Heart left ventricle (tissue), 16 donors: ENCODE measurements at regions not wholly inside any gene's neighbourhood (a gene's known extent, or its start where the extent isn't known, plus 50 kb on each side); places are given as distances from the start of the nearest gene placed in this dataset.

Experiments used
- ATAC-seq, 4 donors: fragments of 200-7000 bp; cut with Tn5 transposase; one replicate each; pipeline ENCODE4 v1.9.1; 2020 to 2022; ENCODE audit warnings: moderate library complexity in 4 of 4, mild to moderate bottlenecking in 3 of 4, moderate number of reproducible peaks in 1 of 4
- DNase-seq, 5 donors: peaks; one replicate each; pipeline ENCODE4 v3.0.0-alpha.2; 2020
- H3K27ac ChIP-seq, 12 donors: fragments of 200-600 bp; sonication (generic) in 4 of 12; one replicate each; pipeline versions ENCODE4 v1.5.0 to v1.8.0; 2016 to 2022; ENCODE audit warnings: mild to moderate bottlenecking in 2 of 12
- H3K27me3 ChIP-seq, 9 donors: fragments of 200-600 bp; sonication (generic) in 2 of 9; one replicate each; pipeline versions ENCODE4 v1.5.1 to v1.8.0; 2016 to 2022; ENCODE audit warnings: mild to moderate bottlenecking in 3 of 9
- H3K36me3 ChIP-seq, 9 donors: fragments of 200-600 bp; sonication (generic) in 2 of 9; one replicate each; pipeline versions ENCODE4 v1.5.0 to v1.8.0; 2018 to 2022; ENCODE audit warnings: mild to moderate bottlenecking in 2 of 9
- H3K4me1 ChIP-seq, 12 donors: fragments of 200-600 bp; sonication (generic) in 4 of 12; one replicate each; pipeline versions ENCODE4 v1.5.0 to v1.8.0; 2016 to 2022; ENCODE audit warnings: mild to moderate bottlenecking in 3 of 12
- H3K4me3 ChIP-seq, 12 donors: fragments of 200-600 bp; sonication (generic) in 4 of 12; one replicate each; pipeline versions ENCODE4 v1.5.0 to v1.8.0; 2017 to 2022; ENCODE audit warnings: mild to moderate bottlenecking in 9 of 12, moderate library complexity in 4 of 12
- H3K9me3 ChIP-seq, 12 donors: fragments of 200-600 bp; sonication (generic) in 4 of 12; one replicate each; pipeline versions ENCODE4 v1.5.0 to v1.8.0; 2016 to 2022; ENCODE audit warnings: mild to moderate bottlenecking in 1 of 12
- POLR2A ChIP-seq, 2 donors: fragments of 450-650 bp; IDR thresholded peaks; one replicate each; pipeline ENCODE4 v1.6.1; 2017; ENCODE audit warnings: antibody characterized with exemption in 2 of 2, mild to moderate bottlenecking in 2 of 2, moderate library complexity in 2 of 2
- WGBS, 4 donors: extraction: QIAGEN DNeasy Blood & Tissue Kit in 2 of 4; methylation state at CpG; one replicate each; pipeline versions ENCODE4 v1.1.5 to v1.1.7; 2013 to 2018; 5-methylcytosine and 5-hydroxymethylcytosine counted together
- intact Hi-C, 10 donors: fragments of 100-400 bp; cut with DNase I; formaldehyde crosslinking; loops; one replicate each; pipeline versions ENCODE4 v1.11.1 to v1.14.2; 2022
- TF ChIP-seq, protein P1 (sequence below), 12 donors: fragments of 200-600 bp; sonication (generic) in 4 of 12; IDR thresholded peaks; one replicate each; pipeline versions ENCODE4 v1.5.0 to v1.8.0; 2018 to 2022; ENCODE audit warnings: antibody characterized with exemption in 12 of 12, mild to moderate bottlenecking in 5 of 12
- donor health status: ischemic (EF 13 %, LVEDD 7.1; RV severe dilation, severe dysfunction).
- donor health status: healthy with polysubstance abuse.
- donor health status: DM: no; HTN: yes; CAD: no.
- donor health status: DM: no; HTN: no; CAD: no.
- donor health status: ischemic (EF 25% LVEDD 6.9; RV normal size, moderate dysfunction).
- donor health status: ischemic (EF 25% LVEDD 5.7; RV mildly dilated, moderate dysfunction).
- donor health status: healthy.
- donor health status: DM: yes; HTN: yes; CAD: no.
- donor health status: ischemic (EF 35%, LVEDD 5.7; RV mildly dilated, moderate dysfunction).
- donor health status: nonischemic (EF 11% LVEDD 7.7; RV severe dilation, severe dysfunction).
- donor health status: DM: yes; HTN: yes; CAD: no.
- donor health status: PGD.
- donor health status: ischemic (EF 29% LVEDD 5.4; RV normal size, mild dysfunction).
- donor health status: nonischemic (EF 23%, LVEDD 6.1; RV moderate dilation, normal function).

DNA sequence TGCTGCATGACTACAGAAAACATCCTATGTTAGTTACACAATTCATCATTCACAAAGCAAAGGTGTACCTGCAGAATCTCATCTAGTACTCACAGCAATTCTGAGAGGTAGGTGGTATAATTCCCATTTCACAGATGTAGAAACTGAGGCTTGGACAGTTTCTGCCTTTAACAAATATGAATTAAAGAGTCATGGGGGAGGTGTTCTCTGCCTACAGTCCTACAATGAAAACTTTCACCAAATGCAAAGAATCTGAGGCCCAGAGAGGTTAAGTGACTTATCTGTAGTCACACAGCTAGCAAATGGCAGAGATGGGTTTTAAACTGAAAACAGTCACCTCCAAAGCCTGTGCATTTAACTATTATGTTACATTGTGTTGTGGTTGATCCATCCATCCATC is 171.6 kb upstream of the WSCD2 start:
- Histone ChIP-seq H3K4me1 (no peaks in the 10 kb centered on the region), H3K9me3 (peaks cover 0 to 5% (median 0%) of the 10 kb centered on the region in 12 donors), H3K4me3 (no peak overlapping the region), H3K36me3 (no peaks in the 10 kb centered on the region), H3K27ac (no peak overlapping the region), H3K27me3 (peaks cover 0 to 15% (median 0%) of the 10 kb centered on the region in 9 donors)
- DNase-seq, result no peak
- no peak for ATAC-seq
- intact Hi-C loops, result no loop called here
- TF ChIP-seq POLR2A (IDR thresholded peaks at IDR 0.05), result no peak
- TF ChIP-seq, protein P1, sequence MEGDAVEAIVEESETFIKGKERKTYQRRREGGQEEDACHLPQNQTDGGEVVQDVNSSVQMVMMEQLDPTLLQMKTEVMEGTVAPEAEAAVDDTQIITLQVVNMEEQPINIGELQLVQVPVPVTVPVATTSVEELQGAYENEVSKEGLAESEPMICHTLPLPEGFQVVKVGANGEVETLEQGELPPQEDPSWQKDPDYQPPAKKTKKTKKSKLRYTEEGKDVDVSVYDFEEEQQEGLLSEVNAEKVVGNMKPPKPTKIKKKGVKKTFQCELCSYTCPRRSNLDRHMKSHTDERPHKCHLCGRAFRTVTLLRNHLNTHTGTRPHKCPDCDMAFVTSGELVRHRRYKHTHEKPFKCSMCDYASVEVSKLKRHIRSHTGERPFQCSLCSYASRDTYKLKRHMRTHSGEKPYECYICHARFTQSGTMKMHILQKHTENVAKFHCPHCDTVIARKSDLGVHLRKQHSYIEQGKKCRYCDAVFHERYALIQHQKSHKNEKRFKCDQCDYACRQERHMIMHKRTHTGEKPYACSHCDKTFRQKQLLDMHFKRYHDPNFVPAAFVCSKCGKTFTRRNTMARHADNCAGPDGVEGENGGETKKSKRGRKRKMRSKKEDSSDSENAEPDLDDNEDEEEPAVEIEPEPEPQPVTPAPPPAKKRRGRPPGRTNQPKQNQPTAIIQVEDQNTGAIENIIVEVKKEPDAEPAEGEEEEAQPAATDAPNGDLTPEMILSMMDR (IDR thresholded peaks at IDR 0.05), result no peak

GRCh38 chr12:107963635-107964034 is 165.5 kb upstream of the WSCD2 start:
- no peak overlapping the region for H3K27ac ChIP-seq
- DNase-seq (no peak), ATAC-seq (no peak)
- H3K27me3 ChIP-seq, result peaks cover 0 to 3% (median 0%) of the 10 kb centered on the region in 9 donors
- no peaks in the 10 kb centered on the region for H3K36me3 ChIP-seq
- WGBS, 4 donors, result 62 to 75% (median 67%) methylated on average over 6 of the region's 6 CpGs
- H3K9me3 ChIP-seq, result no peaks in the 10 kb centered on the region
- H3K4me3 ChIP-seq, result no peak overlapping the region
- intact Hi-C loops, result no loop called here
- H3K4me1 ChIP-seq, result no peaks in the 10 kb centered on the region
- no peak for TF ChIP-seq POLR2A (IDR thresholded peaks at IDR 0.05)
- TF ChIP-seq, protein P1 (IDR thresholded peaks at IDR 0.05), result no peak

- intact Hi-C loops, result no loop called here
- no peak for TF ChIP-seq POLR2A (IDR thresholded peaks at IDR 0.05)
- TF ChIP-seq, protein P1 (IDR thresholded peaks at IDR 0.05), result no peak
- no peaks in the 10 kb centered on the region for H3K4me1 ChIP-seq
- no peaks in the 10 kb centered on the region for H3K9me3 ChIP-seq
- H3K27me3 ChIP-seq, result peaks cover 0 to 3% (median 0%) of the 10 kb centered on the region in 9 donors
- H3K4me3 ChIP-seq, result no peak overlapping the region
- no peak for DNase-seq
- no peaks in the 10 kb centered on the region for H3K36me3 ChIP-seq
- no peak for ATAC-seq
- no peak overlapping the region for H3K27ac ChIP-seq
- WGBS, 4 donors, result 55 to 64% (median 60%) methylated on average over 4 of the region's 4 CpGs
Observed at GRCh38 chr12:107967170-107967569, 161.9 kb upstream of the WSCD2 start.

- H3K4me3 ChIP-seq, result no peak overlapping the region
- intact Hi-C loops, result no loop called here
- H3K9me3 ChIP-seq, result peaks cover 0 to 16% (median 7%) of the 10 kb centered on the region in 12 donors
- no peak overlapping the region for H3K27ac ChIP-seq
- ATAC-seq (no peak), DNase-seq (no peak)
- TF ChIP-seq, protein P1 (IDR thresholded peaks at IDR 0.05), result no peak
- TF ChIP-seq POLR2A (IDR thresholded peaks at IDR 0.05), result no peak
- no peaks in the 10 kb centered on the region for H3K4me1 ChIP-seq
- H3K27me3 ChIP-seq, result peaks cover 0 to 22% (median 0%) of the 10 kb centered on the region in 9 donors
- no peaks in the 10 kb centered on the region for H3K36me3 ChIP-seq
Observed at GRCh38 chr12:107973950-107974349, 155.1 kb upstream of the WSCD2 start.
